Suppressor macrophage treated with lipopolysaccharide for 4 hours (primary cell): ENCODE measurements at regions not wholly inside any gene's neighbourhood (a gene's known extent, or its start where the extent isn't known, plus 50 kb on each side); places are given as distances from the start of the nearest gene placed in this dataset.

Experiments used
- DNase-seq: peaks from one replicate; pipeline ENCODE4 v3.0.0-alpha.2; 2020

- peak; percentile 34 for DNase-seq
These were observed 68.7 kb upstream of the ADAD1 start for GRCh38 chr4:122309988-122310626.

- DNase-seq: no peak
These were observed 65.7 kb upstream of the ADAD1 start for GRCh38 chr4:122313006-122313646.

- DNase-seq: no peak
These were observed 51.9 kb upstream of the ADAD1 start for GRCh38 chr4:122326908-122327307.

GRCh38 chr4:122328893-122329292, 49.9 kb upstream of the ADAD1 start:
- DNase-seq: no peak
